Thyroid gland (tissue), 4 donors: ENCODE measurements at regions not wholly inside any gene's neighbourhood (a gene's known extent, or its start where the extent isn't known, plus 50 kb on each side); places are given as distances from the start of the nearest gene placed in this dataset.

ENCODE experiments used
- DNase-seq, 2 donors: peaks; one replicate each; pipeline ENCODE4 v3.0.0-alpha.2; 2019
- H3K27ac ChIP-seq, 3 donors: fragments of 200-600 bp; sonication (generic); 1 replicate in 2 of 3; 2 replicates in 1 of 3; pipeline ENCODE4 v1.5.1; 2016 to 2019; ENCODE audit warnings: mild to moderate bottlenecking in 1 of 3, moderate library complexity in 1 of 3
- H3K27me3 ChIP-seq: fragments of 200-600 bp; sonication (generic); one replicate; pipeline ENCODE4 v1.5.1; 2019
- H3K36me3 ChIP-seq, 2 donors: fragments of 200-600 bp; sonication (generic); one replicate each; pipeline ENCODE4 v1.5.1; 2016 to 2019
- H3K4me1 ChIP-seq, 2 donors: fragments of 200-600 bp; sonication (generic); one replicate each; pipeline ENCODE4 v1.5.1; 2017 to 2019
- H3K4me3 ChIP-seq, 3 donors: fragments of 200-600 bp; sonication (generic); replicated peaks in 1 of 3; 1 replicate in 2 of 3; 2 replicates in 1 of 3; pipeline ENCODE4 v1.5.1; 2016; ENCODE audit warnings: mild to moderate bottlenecking in 1 of 3
- H3K9me3 ChIP-seq: fragments of 200-600 bp; sonication (generic); one replicate; pipeline ENCODE4 v1.5.1; 2017
- CTCF ChIP-seq, 6 experiments: fragments of 200-600 bp in 3 of 6; fragments of 450-650 bp in 3 of 6; sonication (generic) in 3 of 6; IDR thresholded peaks; one replicate each; pipeline ENCODE4 v1.5.1; 2016 to 2019; ENCODE audit warnings: antibody characterized with exemption in 6 of 6, mild to moderate bottlenecking in 2 of 6, inconsistent platforms in 1 of 6, moderate library complexity in 1 of 6
- POLR2A ChIP-seq, 2 donors: fragments of 450-650 bp; IDR thresholded peaks; one replicate each; pipeline ENCODE4 v1.6.1; 2017; ENCODE audit warnings: antibody characterized with exemption in 2 of 2, mild to moderate bottlenecking in 2 of 2, moderate library complexity in 1 of 2
- WGBS, 2 donors: methylation state at CpG; one replicate each; pipeline ENCODE4 v1.1.5; 2017; 5-methylcytosine and 5-hydroxymethylcytosine counted together
- intact Hi-C: fragments of 100-400 bp; cut with DNase I; formaldehyde crosslinking; loops from one replicate; pipeline ENCODE4 v1.15.1; 2023

GRCh38 chr1:5492846-5493245, 499.4 kb downstream of the NPHP4 start:
- 91 to 100% methylated on average over 1 to 4 of the region's 4 CpGs for WGBS, 2 donors
- Histone ChIP-seq H3K4me1 (peaks cover 11 to 27% of the 10 kb centered on the region in 2 donors), H3K27me3 (no peaks in the 10 kb centered on the region), H3K36me3 (no peaks in the 10 kb centered on the region), H3K9me3 (no peaks in the 10 kb centered on the region), H3K4me3 (no peak overlapping the region), H3K27ac (no peak overlapping the region)
- TF ChIP-seq POLR2A (IDR thresholded peaks at IDR 0.05) (no peak), CTCF (IDR thresholded peaks at IDR 0.05) (no peak)
- no peak for DNase-seq
- intact Hi-C loops: no loop called here

- Histone ChIP-seq H3K9me3 (no peaks in the 10 kb centered on the region), H3K27ac (no peak overlapping the region), H3K27me3 (no peaks in the 10 kb centered on the region), H3K4me3 (no peak overlapping the region), H3K36me3 (no peaks in the 10 kb centered on the region), H3K4me1 (peaks cover 26 to 42% of the 10 kb centered on the region in 2 donors)
- 82 to 97% methylated on average over 6 to 9 of the region's 9 CpGs for WGBS, 2 donors
- intact Hi-C loops: no loop called here
- no peak for DNase-seq
- no peak for TF ChIP-seq POLR2A (IDR thresholded peaks at IDR 0.05)
Measured at GRCh38 chr1:5491207-5491904, 500.9 kb downstream of the NPHP4 start.

GRCh38 chr1:5490635-5491034, 501.6 kb downstream of the NPHP4 start:
- Histone ChIP-seq H3K27ac (no peak overlapping the region), H3K27me3 (no peaks in the 10 kb centered on the region)
- WGBS, 2 donors: 64 to 79% methylated on average over 12 of the region's 12 CpGs

GRCh38 chr1:5488448-5488847, 503.8 kb downstream of the NPHP4 start:
- no peaks in the 10 kb centered on the region for H3K9me3 ChIP-seq
- H3K4me1 ChIP-seq: peaks cover 37 to 51% of the 10 kb centered on the region in 2 donors
- no peaks in the 10 kb centered on the region for H3K36me3 ChIP-seq
- WGBS, 2 donors: 88 to 93% methylated on average over 1 of the region's 1 CpG
- no peak for TF ChIP-seq POLR2A (IDR thresholded peaks at IDR 0.05)
- TF ChIP-seq CTCF (IDR thresholded peaks at IDR 0.05): no peak
- H3K27me3 ChIP-seq: no peaks in the 10 kb centered on the region
- no peak overlapping the region for H3K4me3 ChIP-seq
- DNase-seq: no peak
- peak overlapping the region in 1 of 3 donors; percentile 22 for H3K27ac ChIP-seq
- intact Hi-C loops: no loop called here

More at GRCh38 chr1:5490635-5491034, 501.6 kb downstream of the NPHP4 start:
- Histone ChIP-seq H3K4me3 (no peak overlapping the region), H3K36me3 (no peaks in the 10 kb centered on the region), H3K9me3 (no peaks in the 10 kb centered on the region), H3K4me1 (peaks cover 30 to 47% of the 10 kb centered on the region in 2 donors)
- no peak for DNase-seq
- intact Hi-C loops: no loop called here
- TF ChIP-seq CTCF (IDR thresholded peaks at IDR 0.05) (no peak), POLR2A (IDR thresholded peaks at IDR 0.05) (no peak)

GRCh38 chr1:5485968-5486696, 506.1 kb downstream of the NPHP4 start:
- no peak overlapping the region for H3K4me3 ChIP-seq
- no peaks in the 10 kb centered on the region for H3K36me3 ChIP-seq
- no peak for TF ChIP-seq CTCF (IDR thresholded peaks at IDR 0.05)
- no peak for TF ChIP-seq POLR2A (IDR thresholded peaks at IDR 0.05)
- peak overlapping the region in 1 of 3 donors; percentile 44 for H3K27ac ChIP-seq
- DNase-seq: peak; percentile 75 to 79
- H3K4me1 ChIP-seq: peaks cover 37 to 49% of the 10 kb centered on the region in 2 donors
- H3K9me3 ChIP-seq: no peaks in the 10 kb centered on the region
- intact Hi-C loops: no loop called here
- no peaks in the 10 kb centered on the region for H3K27me3 ChIP-seq
- 30 to 33% methylated on average over 7 of the region's 7 CpGs for WGBS, 2 donors
